HCT116 (cell line): ENCODE measurements at regions not wholly inside any gene's neighbourhood (a gene's known extent, or its start where the extent isn't known, plus 50 kb on each side); places are given as distances from the start of the nearest gene placed in this dataset.

Experiments
- ATAC-seq: fragments of 200-7000 bp; cut with Tn5 transposase; 2 replicates; pipeline ENCODE4 v1.9.1; 2020; ENCODE audit warnings: mild to moderate bottlenecking, moderate library complexity
- BruUV-seq: library from RNA; stranded (reverse); fragments of 400-500 nt; replicated peaks from 2 replicates; lab custom pipeline; 2021; lab: Mats Ljungman, UMichigan
- CTCF ChIA-PET: fragments of 300-600 bp; sonication (Branson Sonifier 250); formaldehyde crosslinking; loops from one replicate; lab custom pipeline; 2021; ENCODE audit warnings: antibody characterized with exemption; lab: Charles Lee
- POLR2A ChIA-PET: fragments of 300-600, 350-600 bp; sonication (Branson Sonifier 250); formaldehyde crosslinking; loops from one replicate; lab custom pipeline; 2021; ENCODE audit warnings: antibody characterized with exemption; lab: Charles Lee
- RAD21 ChIA-PET, 2 experiments: fragments of 300-600 bp; sonication (Branson Sonifier 250); formaldehyde crosslinking; loops; one replicate each; lab custom pipeline; 2023; ENCODE audit warnings: low total read pairs in 2 of 2; ENCODE audit not compliant: uncharacterized antibody in 2 of 2, unreplicated experiment in 2 of 2, low non-redundant PET in 1 of 2; lab: Charles Lee
- DNase-seq: peaks from one replicate; pipeline ENCODE4 v3.0.0-alpha.2; 2010; ENCODE audit warnings: low read depth, low spot score
- H2AFZ ChIP-seq: fragments of 200-600 bp; shearing (Covaris generic), sonication (generic); 2 replicates; pipeline ENCODE4 v1.6.1; 2017; ENCODE audit warnings: low read depth, mixed run types, mixed read lengths, antibody characterized with exemption, low read length; ENCODE audit not compliant: poor library complexity, severe bottlenecking
- H3K27ac ChIP-seq: 2 replicates; pipeline ENCODE4 v1.5.1; 2012; ENCODE audit warnings: low read depth, low read length
- H3K27me3 ChIP-seq: fragments of 200-600 bp; sonication (generic); 2 replicates; pipeline ENCODE4 v1.6.1; 2016; ENCODE audit warnings: mixed run types, low read length, mixed read lengths; ENCODE audit not compliant: insufficient read depth
- H3K36me3 ChIP-seq, 2 experiments: fragments of 200-500 bp in 1 of 2; fragments of 200-600 bp in 1 of 2; sonication (Bioruptor generic) in 1 of 2; sonication (generic) in 1 of 2; 2 replicates each; pipeline versions ENCODE4 v1.5.1 to v1.6.1; 2014 to 2016; ENCODE audit warnings: low read length in 2 of 2, inconsistent platforms in 1 of 2, mixed read lengths in 1 of 2, mixed run types in 1 of 2; ENCODE audit not compliant: insufficient read depth in 2 of 2, control insufficient read depth in 1 of 2
- H3K4me1 ChIP-seq, 2 experiments: fragments of 200-600 bp in 1 of 2; sonication (generic) in 1 of 2; 2 replicates each; pipeline versions ENCODE4 v1.5.1 to v1.6.1; 2012 to 2017; ENCODE audit warnings: low read length in 2 of 2, inconsistent platforms in 1 of 2, mild to moderate bottlenecking in 1 of 2, mixed read lengths in 1 of 2, mixed run types in 1 of 2, moderate library complexity in 1 of 2; ENCODE audit not compliant: insufficient read depth in 2 of 2, control insufficient read depth in 1 of 2
- H3K4me2 ChIP-seq: fragments of 200-600 bp; sonication (generic); 2 replicates; pipeline ENCODE4 v1.6.1; 2017; ENCODE audit warnings: mixed run types, low read length, mixed read lengths
- H3K4me3 ChIP-seq, 2 experiments: fragments of 200-600 bp in 1 of 2; sonication (generic) in 1 of 2; replicated peaks in 1 of 2; 2 replicates each; pipeline ENCODE4 v1.5.1; 2011 to 2016; ENCODE audit warnings: low read length in 2 of 2, control low read depth in 1 of 2, low read depth in 1 of 2, mild to moderate bottlenecking in 1 of 2, mixed read lengths in 1 of 2, mixed run types in 1 of 2
- H3K79me2 ChIP-seq: fragments of 200-600 bp; sonication (generic); 2 replicates; pipeline ENCODE4 v1.6.1; 2017; ENCODE audit warnings: mild to moderate bottlenecking, mixed run types, low read length, moderate library complexity, mixed read lengths; ENCODE audit not compliant: insufficient read depth
- H3K9ac ChIP-seq: fragments of 200-600 bp; sonication (generic); 2 replicates; pipeline ENCODE4 v1.6.1; 2016; ENCODE audit warnings: low read length, mixed read lengths
- H3K9me2 ChIP-seq: fragments of 200-600 bp; sonication (generic), shearing (Covaris generic); 2 replicates; pipeline ENCODE4 v1.6.1; 2017; ENCODE audit warnings: mixed run types, mild to moderate bottlenecking, moderate library complexity; ENCODE audit not compliant: insufficient read depth
- H3K9me3 ChIP-seq, 2 experiments: fragments of 200-500 bp in 1 of 2; fragments of 200-600 bp in 1 of 2; sonication (Bioruptor generic) in 1 of 2; sonication (generic) in 1 of 2; 2 replicates each; pipeline ENCODE4 v1.6.1; 2014 to 2017; ENCODE audit warnings: low read length in 2 of 2, mixed read lengths in 2 of 2, inconsistent platforms in 1 of 2, low read depth in 1 of 2, mild to moderate bottlenecking in 1 of 2, mixed run types in 1 of 2, moderate library complexity in 1 of 2; ENCODE audit not compliant: control insufficient read depth in 1 of 2, insufficient read depth in 1 of 2
- H4K20me1 ChIP-seq: fragments of 200-600 bp; sonication (generic), shearing (Covaris generic); 2 replicates; pipeline ENCODE4 v1.6.1; 2017; ENCODE audit warnings: mixed run types, mild to moderate bottlenecking, moderate library complexity; ENCODE audit not compliant: insufficient read depth
- CBX3 ChIP-seq: IDR thresholded peaks from 2 replicates; pipeline ENCODE4 v1.6.1; 2012; ENCODE audit warnings: low read depth
- CEBPB ChIP-seq: IDR thresholded peaks from 2 replicates; pipeline ENCODE4 v1.6.1; 2012; ENCODE audit warnings: low read depth
- EGR1 ChIP-seq: IDR thresholded peaks from 2 replicates; pipeline ENCODE4 v1.6.1; 2012; ENCODE audit warnings: low read depth
- ELF1 ChIP-seq: IDR thresholded peaks from 2 replicates; pipeline ENCODE4 v1.6.1; 2012; ENCODE audit warnings: low read depth, borderline replicate concordance
- EZH2 ChIP-seq: fragments of 200-600 bp; sonication (generic); IDR thresholded peaks from 2 replicates; pipeline ENCODE4 v1.6.1; 2017; ENCODE audit warnings: antibody characterized with exemption, mixed run types
- EZH2phosphoT487 ChIP-seq: fragments of 200-600 bp; IDR thresholded peaks from 2 replicates; pipeline ENCODE4 v1.6.1; 2018; ENCODE audit warnings: antibody characterized with exemption, borderline replicate concordance
- FOSL1 ChIP-seq: IDR thresholded peaks from 2 replicates; pipeline ENCODE4 v1.6.1; 2012; ENCODE audit warnings: low read depth
- JUND ChIP-seq: IDR thresholded peaks from 2 replicates; pipeline ENCODE4 v1.6.1; 2012
- POLR2A ChIP-seq: IDR thresholded peaks from 2 replicates; pipeline ENCODE4 v1.7.0; 2011; ENCODE audit warnings: borderline replicate concordance; ENCODE audit not compliant: insufficient read depth, insufficient read length; ENCODE audit errors: extremely low read depth
- POLR2AphosphoS5 ChIP-seq: IDR thresholded peaks from 2 replicates; pipeline ENCODE4 v1.6.1; 2011; ENCODE audit warnings: mild to moderate bottlenecking, low read depth, low read length, moderate library complexity
- RAD21 ChIP-seq: IDR thresholded peaks from 2 replicates; pipeline ENCODE4 v1.6.1; 2012; ENCODE audit warnings: low read depth, mild to moderate bottlenecking
- SIN3A ChIP-seq: IDR thresholded peaks from 2 replicates; pipeline ENCODE4 v1.6.1; 2012; ENCODE audit warnings: low read depth
- SP1 ChIP-seq: IDR thresholded peaks from 2 replicates; pipeline ENCODE4 v1.6.1; 2012; ENCODE audit warnings: low read depth
- SRF ChIP-seq: IDR thresholded peaks from 2 replicates; pipeline ENCODE4 v1.6.1; 2012; ENCODE audit warnings: low read depth
- TCF7L2 ChIP-seq: IDR thresholded peaks from 2 replicates; pipeline ENCODE4 v1.7.0; 2011; ENCODE audit warnings: borderline replicate concordance, inconsistent platforms; ENCODE audit not compliant: insufficient read depth, insufficient read length; ENCODE audit errors: extremely low read depth
- YY1 ChIP-seq: IDR thresholded peaks from 2 replicates; pipeline ENCODE4 v1.6.1; 2011; ENCODE audit warnings: low read length, low read depth, moderate library complexity, mild to moderate bottlenecking; ENCODE audit not compliant: insufficient replicate concordance; ENCODE audit errors: extremely low read depth
- ZFX ChIP-seq: fragments of 450-650 bp; IDR thresholded peaks from 2 replicates; pipeline ENCODE4 v1.6.1; 2017
- intact Hi-C: fragments of 100-400 bp; cut with micrococcal nuclease; formaldehyde crosslinking; loops from 2 replicates; pipeline ENCODE4 v1.10.0; 2022
- TF ChIP-seq, protein P1 (sequence below), 3 experiments: fragments of 200-600 bp in 1 of 3; sonication (generic) in 1 of 3; IDR thresholded peaks in 2 of 3; conservative IDR thresholded peaks in 1 of 3; 2 replicates each; pipeline ENCODE4 v1.5.1; 2012 to 2017; ENCODE audit warnings: low read depth in 2 of 3, low read length in 2 of 3, antibody characterized with exemption in 1 of 3, borderline replicate concordance in 1 of 3, control low read depth in 1 of 3, mild to moderate bottlenecking in 1 of 3, mixed read lengths in 1 of 3, mixed run types in 1 of 3, moderate library complexity in 1 of 3; ENCODE audit not compliant: insufficient read depth in 1 of 3
- TF ChIP-seq, protein P2 (sequence below): IDR thresholded peaks from 2 replicates; pipeline ENCODE4 v1.6.1; 2011; ENCODE audit warnings: mild to moderate bottlenecking, low read length, moderate library complexity; ENCODE audit not compliant: insufficient replicate concordance; ENCODE audit errors: extremely low read depth
- TF ChIP-seq, protein P3 (sequence below): IDR thresholded peaks from 2 replicates; pipeline ENCODE4 v1.6.1; 2012; ENCODE audit warnings: low read depth
- TF ChIP-seq, protein P4 (sequence below): IDR thresholded peaks from 2 replicates; pipeline ENCODE4 v1.6.1; 2012

DNA sequence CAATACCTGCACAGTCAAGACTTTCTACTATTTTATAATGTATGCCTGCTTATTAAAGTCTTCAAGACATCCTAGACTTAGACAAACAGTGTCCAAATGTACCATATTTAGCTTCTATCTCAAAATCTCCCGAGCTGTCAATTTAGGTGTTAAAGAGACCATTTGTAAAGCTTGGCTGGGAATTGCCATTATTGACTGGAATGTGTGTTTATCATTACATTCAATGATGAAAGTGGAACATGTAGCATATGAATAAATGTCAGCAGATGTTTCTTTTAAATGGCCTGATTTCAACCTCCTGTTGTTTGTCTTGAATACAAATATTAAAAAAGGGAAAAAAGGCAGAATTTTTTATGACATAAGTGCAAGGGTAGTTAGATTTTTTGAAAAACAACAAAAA is 572.3 kb downstream of the PRKD1 start (continued):
- TF ChIP-seq FOSL1, result no peak

DNA sequence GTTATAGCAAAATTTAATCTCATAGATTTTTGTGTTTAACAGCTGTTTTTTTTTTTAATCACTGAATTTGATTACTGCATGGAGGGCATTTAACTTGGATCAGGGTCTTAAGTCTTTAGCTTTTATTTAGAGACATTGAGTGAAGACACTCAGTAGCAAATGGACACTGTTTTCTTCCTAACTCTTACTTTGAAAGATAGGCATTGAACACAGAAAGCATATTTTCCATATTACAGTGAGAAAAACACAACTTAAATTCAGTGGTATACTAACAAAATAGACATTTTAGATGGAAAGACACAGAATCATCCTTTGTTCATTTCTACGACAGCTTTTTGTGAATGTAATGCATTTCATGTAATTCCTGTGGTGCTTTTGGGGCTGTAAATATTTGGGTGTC is 571.8 kb downstream of the PRKD1 start:
- H3K4me2 ChIP-seq, result no peak overlapping the region
- no peaks in the 10 kb centered on the region for H3K27me3 ChIP-seq
- no TSS peak for BruUV-seq
- H3K9ac ChIP-seq, result no peak overlapping the region
- no peaks in the 10 kb centered on the region for H3K4me1 ChIP-seq
- ChIA-PET RAD21 (no interaction called here), POLR2A (no interaction called here), CTCF (no interaction called here)
- DNase-seq (no peak), ATAC-seq (no peak)
- TF ChIP-seq CBX3, result no peak
- no peak for TF ChIP-seq ZFX
- no peak for TF ChIP-seq JUND
- TF ChIP-seq, protein P1, sequence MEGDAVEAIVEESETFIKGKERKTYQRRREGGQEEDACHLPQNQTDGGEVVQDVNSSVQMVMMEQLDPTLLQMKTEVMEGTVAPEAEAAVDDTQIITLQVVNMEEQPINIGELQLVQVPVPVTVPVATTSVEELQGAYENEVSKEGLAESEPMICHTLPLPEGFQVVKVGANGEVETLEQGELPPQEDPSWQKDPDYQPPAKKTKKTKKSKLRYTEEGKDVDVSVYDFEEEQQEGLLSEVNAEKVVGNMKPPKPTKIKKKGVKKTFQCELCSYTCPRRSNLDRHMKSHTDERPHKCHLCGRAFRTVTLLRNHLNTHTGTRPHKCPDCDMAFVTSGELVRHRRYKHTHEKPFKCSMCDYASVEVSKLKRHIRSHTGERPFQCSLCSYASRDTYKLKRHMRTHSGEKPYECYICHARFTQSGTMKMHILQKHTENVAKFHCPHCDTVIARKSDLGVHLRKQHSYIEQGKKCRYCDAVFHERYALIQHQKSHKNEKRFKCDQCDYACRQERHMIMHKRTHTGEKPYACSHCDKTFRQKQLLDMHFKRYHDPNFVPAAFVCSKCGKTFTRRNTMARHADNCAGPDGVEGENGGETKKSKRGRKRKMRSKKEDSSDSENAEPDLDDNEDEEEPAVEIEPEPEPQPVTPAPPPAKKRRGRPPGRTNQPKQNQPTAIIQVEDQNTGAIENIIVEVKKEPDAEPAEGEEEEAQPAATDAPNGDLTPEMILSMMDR (IDR thresholded peaks at IDR 0.05 in 2 of 3, conservative IDR thresholded peaks at IDR 0.05 in 1 of 3; ENCODE audit: borderline replicate concordance in 1 of 3, insufficient read depth in 1 of 3, low read depth in 2 of 3, low read length in 2 of 3), result no peak
- no peak for TF ChIP-seq CEBPB
- TF ChIP-seq, protein P2, sequence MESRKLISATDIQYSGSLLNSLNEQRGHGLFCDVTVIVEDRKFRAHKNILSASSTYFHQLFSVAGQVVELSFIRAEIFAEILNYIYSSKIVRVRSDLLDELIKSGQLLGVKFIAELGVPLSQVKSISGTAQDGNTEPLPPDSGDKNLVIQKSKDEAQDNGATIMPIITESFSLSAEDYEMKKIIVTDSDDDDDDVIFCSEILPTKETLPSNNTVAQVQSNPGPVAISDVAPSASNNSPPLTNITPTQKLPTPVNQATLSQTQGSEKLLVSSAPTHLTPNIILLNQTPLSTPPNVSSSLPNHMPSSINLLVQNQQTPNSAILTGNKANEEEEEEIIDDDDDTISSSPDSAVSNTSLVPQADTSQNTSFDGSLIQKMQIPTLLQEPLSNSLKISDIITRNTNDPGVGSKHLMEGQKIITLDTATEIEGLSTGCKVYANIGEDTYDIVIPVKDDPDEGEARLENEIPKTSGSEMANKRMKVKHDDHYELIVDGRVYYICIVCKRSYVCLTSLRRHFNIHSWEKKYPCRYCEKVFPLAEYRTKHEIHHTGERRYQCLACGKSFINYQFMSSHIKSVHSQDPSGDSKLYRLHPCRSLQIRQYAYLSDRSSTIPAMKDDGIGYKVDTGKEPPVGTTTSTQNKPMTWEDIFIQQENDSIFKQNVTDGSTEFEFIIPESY, result no peak
- no peak for TF ChIP-seq YY1
- TF ChIP-seq, protein P3, sequence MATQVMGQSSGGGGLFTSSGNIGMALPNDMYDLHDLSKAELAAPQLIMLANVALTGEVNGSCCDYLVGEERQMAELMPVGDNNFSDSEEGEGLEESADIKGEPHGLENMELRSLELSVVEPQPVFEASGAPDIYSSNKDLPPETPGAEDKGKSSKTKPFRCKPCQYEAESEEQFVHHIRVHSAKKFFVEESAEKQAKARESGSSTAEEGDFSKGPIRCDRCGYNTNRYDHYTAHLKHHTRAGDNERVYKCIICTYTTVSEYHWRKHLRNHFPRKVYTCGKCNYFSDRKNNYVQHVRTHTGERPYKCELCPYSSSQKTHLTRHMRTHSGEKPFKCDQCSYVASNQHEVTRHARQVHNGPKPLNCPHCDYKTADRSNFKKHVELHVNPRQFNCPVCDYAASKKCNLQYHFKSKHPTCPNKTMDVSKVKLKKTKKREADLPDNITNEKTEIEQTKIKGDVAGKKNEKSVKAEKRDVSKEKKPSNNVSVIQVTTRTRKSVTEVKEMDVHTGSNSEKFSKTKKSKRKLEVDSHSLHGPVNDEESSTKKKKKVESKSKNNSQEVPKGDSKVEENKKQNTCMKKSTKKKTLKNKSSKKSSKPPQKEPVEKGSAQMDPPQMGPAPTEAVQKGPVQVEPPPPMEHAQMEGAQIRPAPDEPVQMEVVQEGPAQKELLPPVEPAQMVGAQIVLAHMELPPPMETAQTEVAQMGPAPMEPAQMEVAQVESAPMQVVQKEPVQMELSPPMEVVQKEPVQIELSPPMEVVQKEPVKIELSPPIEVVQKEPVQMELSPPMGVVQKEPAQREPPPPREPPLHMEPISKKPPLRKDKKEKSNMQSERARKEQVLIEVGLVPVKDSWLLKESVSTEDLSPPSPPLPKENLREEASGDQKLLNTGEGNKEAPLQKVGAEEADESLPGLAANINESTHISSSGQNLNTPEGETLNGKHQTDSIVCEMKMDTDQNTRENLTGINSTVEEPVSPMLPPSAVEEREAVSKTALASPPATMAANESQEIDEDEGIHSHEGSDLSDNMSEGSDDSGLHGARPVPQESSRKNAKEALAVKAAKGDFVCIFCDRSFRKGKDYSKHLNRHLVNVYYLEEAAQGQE, result no peak
- TF ChIP-seq SIN3A, result no peak
- no peak for TF ChIP-seq EGR1
- TF ChIP-seq, protein P4, sequence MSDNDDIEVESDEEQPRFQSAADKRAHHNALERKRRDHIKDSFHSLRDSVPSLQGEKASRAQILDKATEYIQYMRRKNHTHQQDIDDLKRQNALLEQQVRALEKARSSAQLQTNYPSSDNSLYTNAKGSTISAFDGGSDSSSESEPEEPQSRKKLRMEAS, result no peak
- TF ChIP-seq POLR2AphosphoS5, result no peak
- TF ChIP-seq POLR2A, result no peak
- no peak for TF ChIP-seq TCF7L2
- no peak for TF ChIP-seq RAD21
- no peak for TF ChIP-seq ELF1
- TF ChIP-seq EZH2, result no peak
- no peak for TF ChIP-seq SRF
- no peak for TF ChIP-seq EZH2phosphoT487
- no peak for TF ChIP-seq SP1
- H3K36me3 ChIP-seq, result no peaks in the 10 kb centered on the region
- intact Hi-C loops, result no loop called here
- no peak overlapping the region for H2AFZ ChIP-seq
- peaks cover 8 to 18% of the 10 kb centered on the region in 2 experiments; a peak in 2 of 4 replicates for H3K9me3 ChIP-seq
- H3K79me2 ChIP-seq, result no peaks in the 10 kb centered on the region
- H3K27ac ChIP-seq, result no peak overlapping the region
- H3K4me3 ChIP-seq, result no peak overlapping the region
- no peaks in the 10 kb centered on the region for H3K9me2 ChIP-seq
- H4K20me1 ChIP-seq, result no peaks in the 10 kb centered on the region
